Small intestine (tissue), 7 donors: ENCODE measurements at regions not wholly inside any gene's neighbourhood (a gene's known extent, or its start where the extent isn't known, plus 50 kb on each side); places are given as distances from the start of the nearest gene placed in this dataset.

Source experiments
- DNase-seq, 2 donors: peaks; one replicate each; pipeline versions ENCODE4 v3.0.0 to v3.0.0-alpha.2; 2013
- FAIRE-seq: peaks from 2 replicates; lab custom pipeline; 2012; peaks lifted over from hg19 to GRCh38; lab: Jason Lieb, UNC
- H3K27ac ChIP-seq, 3 donors: one replicate each; pipeline ENCODE4 v1.5.1; 2013; ENCODE audit warnings: low read length in 2 of 3, mild to moderate bottlenecking in 2 of 3, control low read depth in 1 of 3, inconsistent platforms in 1 of 3, low read depth in 1 of 3, moderate library complexity in 1 of 3
- H3K27me3 ChIP-seq, 3 donors: one replicate each; pipeline ENCODE4 v1.6.1; 2013; ENCODE audit warnings: low read length in 3 of 3, inconsistent platforms in 1 of 3; ENCODE audit not compliant: control insufficient read depth in 3 of 3, insufficient read depth in 3 of 3
- H3K36me3 ChIP-seq, 3 donors: one replicate each; pipeline ENCODE4 v1.6.1; 2013; ENCODE audit warnings: low read length in 3 of 3, inconsistent platforms in 1 of 3, low read depth in 1 of 3, mild to moderate bottlenecking in 1 of 3, moderate library complexity in 1 of 3; ENCODE audit not compliant: control insufficient read depth in 3 of 3, insufficient read depth in 2 of 3
- H3K4me1 ChIP-seq, 3 donors: one replicate each; pipeline ENCODE4 v1.6.1; 2013; ENCODE audit warnings: low read length in 2 of 3, inconsistent platforms in 1 of 3, low read depth in 1 of 3, mild to moderate bottlenecking in 1 of 3, moderate library complexity in 1 of 3; ENCODE audit not compliant: control insufficient read depth in 3 of 3, insufficient read depth in 2 of 3
- H3K4me3 ChIP-seq, 3 donors: one replicate each; pipeline ENCODE4 v1.5.1; 2013; ENCODE audit warnings: low read length in 3 of 3, control low read depth in 1 of 3, inconsistent platforms in 1 of 3, low read depth in 1 of 3, mild to moderate bottlenecking in 1 of 3, moderate library complexity in 1 of 3
- H3K9me3 ChIP-seq, 2 donors: one replicate each; pipeline ENCODE4 v1.6.1; 2013; ENCODE audit warnings: low read depth in 1 of 2, low read length in 1 of 2; ENCODE audit not compliant: control insufficient read depth in 2 of 2, insufficient read depth in 1 of 2
- WGBS, 3 donors: extraction: QIAGEN DNeasy Blood & Tissue Kit; methylation state at CpG; one replicate each; pipeline ENCODE4 v1.1.7; 2013; 5-methylcytosine and 5-hydroxymethylcytosine counted together
- donor health status: healthy with polysubstance abuse.
- donor health status: control.
- donor health status: control.
- donor health status: Bipolar disorder and iron deficiency.
- donor health status: healthy.

DNA sequence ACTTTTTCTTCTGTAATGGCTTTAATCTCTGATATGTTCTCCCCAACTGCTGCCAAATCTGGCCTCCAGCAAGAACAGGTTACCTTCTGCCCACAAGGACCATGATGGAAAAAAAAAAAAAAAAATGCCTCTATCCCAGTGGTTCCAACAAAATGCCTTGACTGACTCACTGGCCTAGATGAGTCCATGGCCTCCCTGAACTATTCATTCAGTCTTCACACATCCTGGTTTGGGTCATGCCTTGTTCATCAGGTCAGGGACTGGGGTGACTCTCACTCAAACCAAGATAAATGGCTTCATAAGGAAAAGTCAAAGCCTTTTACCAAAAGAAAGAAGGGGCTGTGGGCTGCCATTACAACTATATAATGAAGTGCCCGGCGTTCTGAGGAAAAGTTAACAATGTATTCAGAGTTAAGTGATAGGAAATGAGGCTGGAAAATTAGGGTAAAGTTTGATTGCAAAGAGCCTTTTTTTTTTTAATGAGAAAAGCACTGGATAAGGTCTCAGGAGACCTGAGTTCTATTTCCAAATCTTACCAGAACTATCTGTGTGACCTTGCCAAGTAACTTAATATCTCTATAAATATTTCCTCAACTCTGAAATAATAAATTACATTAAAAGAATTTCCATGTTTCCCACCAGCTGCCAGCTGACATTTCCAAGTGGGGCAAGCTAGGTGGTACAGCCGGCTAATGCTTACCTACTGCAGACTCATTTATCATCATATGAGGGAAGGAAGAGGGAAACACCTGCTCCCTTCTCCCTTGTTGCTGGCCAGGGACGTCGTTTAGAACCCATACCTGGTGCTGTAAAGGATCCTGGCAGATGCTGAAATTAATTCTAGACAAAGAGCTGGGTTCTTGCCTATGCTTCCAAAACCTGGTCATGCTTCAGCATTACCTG lies 380.0 kb upstream of the MARCKS start:
- H3K4me1 ChIP-seq: no peaks in the 10 kb centered on the region
- no peak for FAIRE-seq
- WGBS, 3 donors: 71 to 86% (median 73%) methylated on average over 5 of the region's 5 CpGs
- no peak for DNase-seq
- H3K27ac ChIP-seq: no peak overlapping the region
- H3K27me3 ChIP-seq: no peaks in the 10 kb centered on the region
- H3K4me3 ChIP-seq: no peak overlapping the region
- no peaks in the 10 kb centered on the region for H3K36me3 ChIP-seq
- no peaks in the 10 kb centered on the region for H3K9me3 ChIP-seq

DNA sequence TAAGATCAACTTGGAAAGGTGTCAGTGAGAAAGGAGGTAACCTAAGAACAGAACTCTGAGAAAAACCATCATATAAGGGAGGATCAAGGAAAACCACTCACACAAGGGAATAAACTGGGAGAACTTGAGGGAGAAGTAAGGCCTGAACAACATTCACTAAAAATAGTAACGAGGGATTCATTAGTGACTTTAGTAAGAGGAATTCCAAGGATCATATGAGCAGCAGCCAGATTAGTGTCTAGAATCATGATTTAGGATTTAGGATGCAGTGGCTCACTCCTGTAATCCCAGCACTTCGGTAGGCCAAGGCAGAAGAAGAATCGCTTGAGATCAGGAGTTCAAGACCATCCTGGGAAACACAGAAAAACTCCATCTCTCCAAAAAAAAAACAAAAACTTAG lies 376.5 kb upstream of the MARCKS start:
- 91 to 97% (median 93%) methylated on average over 3 of the region's 3 CpGs for WGBS, 3 donors
- no peak overlapping the region for H3K27ac ChIP-seq

DNA sequence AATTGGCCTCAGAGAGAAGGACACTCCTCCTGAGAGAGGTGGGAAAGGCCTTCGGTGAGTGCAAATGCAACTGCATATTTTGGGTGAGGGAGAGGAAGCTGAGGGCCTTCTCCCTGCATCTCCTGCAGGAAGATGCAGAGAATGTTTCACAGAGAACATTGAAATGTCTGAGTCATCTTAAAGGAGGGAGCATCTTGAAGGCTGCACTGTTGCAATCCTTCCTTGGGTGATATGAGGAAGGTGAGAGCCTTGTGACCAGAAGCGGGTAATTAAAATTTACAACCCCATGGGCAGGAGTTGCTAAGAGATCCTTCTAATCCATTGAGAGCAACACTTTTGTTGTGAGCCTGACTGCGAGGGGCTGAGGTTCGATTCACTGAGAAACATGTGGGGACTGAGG lies 375.7 kb upstream of the MARCKS start:
- FAIRE-seq: no peak
- no peaks in the 10 kb centered on the region for H3K27me3 ChIP-seq
- no peaks in the 10 kb centered on the region for H3K36me3 ChIP-seq
- DNase-seq: peak in 1 of 2 donors; percentile 70
- H3K4me3 ChIP-seq: no peak overlapping the region
- no peaks in the 10 kb centered on the region for H3K9me3 ChIP-seq
- no peaks in the 10 kb centered on the region for H3K4me1 ChIP-seq
- WGBS, 3 donors: 90 to 94% (median 92%) methylated on average over 4 of the region's 4 CpGs
- H3K27ac ChIP-seq: no peak overlapping the region

More for the DNA sequence above, 376.5 kb upstream of the MARCKS start:
- FAIRE-seq: no peak
- no peak overlapping the region for H3K4me3 ChIP-seq
- no peaks in the 10 kb centered on the region for H3K9me3 ChIP-seq
- no peaks in the 10 kb centered on the region for H3K27me3 ChIP-seq
- H3K36me3 ChIP-seq: no peaks in the 10 kb centered on the region
- no peaks in the 10 kb centered on the region for H3K4me1 ChIP-seq
- no peak for DNase-seq

DNA sequence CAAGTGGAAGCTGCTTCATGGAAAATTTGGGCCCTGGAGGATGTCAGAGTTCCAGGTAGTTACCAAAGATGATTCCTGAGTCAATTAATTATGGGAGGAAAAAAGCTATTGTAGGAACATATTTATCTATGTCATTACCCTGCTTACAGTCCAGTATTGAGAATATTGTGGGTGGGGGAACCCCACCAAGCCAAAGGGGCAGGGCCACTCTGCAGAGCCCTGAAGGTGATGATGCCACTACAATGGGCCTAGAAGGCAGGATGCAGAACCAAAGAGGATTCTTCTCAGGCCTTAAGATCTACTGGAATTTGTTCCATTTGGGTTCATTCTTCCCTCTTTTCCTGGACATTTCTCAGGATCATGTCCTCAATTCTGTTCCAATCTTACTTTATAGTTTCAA lies 375.2 kb upstream of the MARCKS start:
- FAIRE-seq (no peak), DNase-seq (no peak)
- no peaks in the 10 kb centered on the region for H3K4me1 ChIP-seq
- H3K27me3 ChIP-seq: no peaks in the 10 kb centered on the region
- no peaks in the 10 kb centered on the region for H3K36me3 ChIP-seq
- no peaks in the 10 kb centered on the region for H3K9me3 ChIP-seq
- H3K4me3 ChIP-seq: no peak overlapping the region
- no peak overlapping the region for H3K27ac ChIP-seq

DNA sequence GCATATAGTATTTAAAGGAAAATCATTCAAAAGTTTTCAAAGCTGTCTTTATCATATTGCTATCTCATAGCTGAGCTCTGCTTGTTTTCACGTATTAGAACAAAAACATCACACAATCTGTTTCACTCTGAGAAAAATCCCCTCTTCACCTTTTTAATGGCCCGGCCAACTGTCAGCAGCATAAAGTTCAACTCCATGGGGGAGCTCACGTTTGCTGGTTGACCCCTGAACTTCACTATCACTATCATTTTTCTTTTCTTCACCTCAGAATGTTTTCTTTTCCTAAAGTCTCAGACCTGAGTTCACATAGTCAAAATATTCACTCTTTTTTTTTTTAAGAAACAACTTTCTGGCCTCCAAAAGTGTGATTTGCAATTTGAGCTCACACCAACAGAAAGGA lies 374.4 kb upstream of the MARCKS start:
- H3K36me3 ChIP-seq: no peaks in the 10 kb centered on the region
- DNase-seq: no peak
- FAIRE-seq: no peak
- H3K4me1 ChIP-seq: no peaks in the 10 kb centered on the region
- H3K9me3 ChIP-seq: no peaks in the 10 kb centered on the region
- H3K4me3 ChIP-seq: no peak overlapping the region
- WGBS, 3 donors: 66 to 77% (median 72%) methylated on average over 3 of the region's 3 CpGs
- H3K27me3 ChIP-seq: no peaks in the 10 kb centered on the region
- no peak overlapping the region for H3K27ac ChIP-seq

DNA sequence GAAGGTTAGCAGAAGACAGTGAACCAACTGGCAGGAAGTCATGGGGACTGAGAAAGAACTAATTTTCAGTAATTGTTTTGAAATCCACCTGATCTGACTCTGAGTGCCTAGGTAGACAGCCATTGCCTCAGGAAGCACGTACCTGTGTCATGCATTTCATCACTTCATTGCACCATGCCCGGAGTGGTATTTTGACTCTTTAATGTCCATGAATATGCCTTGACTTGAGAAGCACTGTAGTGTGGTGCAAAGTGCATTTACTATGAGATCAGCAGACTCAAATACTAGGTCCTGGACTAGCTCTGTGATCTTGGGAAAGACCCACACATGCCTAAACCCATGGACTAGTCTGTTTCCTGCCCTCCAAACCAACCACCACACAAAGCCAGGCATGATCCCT lies 370.9 kb upstream of the MARCKS start:
- FAIRE-seq: no peak
- Histone ChIP-seq H3K4me3 (no peak overlapping the region), H3K9me3 (no peaks in the 10 kb centered on the region), H3K27ac (no peak overlapping the region), H3K4me1 (no peaks in the 10 kb centered on the region), H3K27me3 (no peaks in the 10 kb centered on the region), H3K36me3 (no peaks in the 10 kb centered on the region)
- 60 to 74% (median 70%) methylated on average over 2 of the region's 2 CpGs for WGBS, 3 donors
- DNase-seq: peak in 1 of 2 donors; percentile 60

DNA sequence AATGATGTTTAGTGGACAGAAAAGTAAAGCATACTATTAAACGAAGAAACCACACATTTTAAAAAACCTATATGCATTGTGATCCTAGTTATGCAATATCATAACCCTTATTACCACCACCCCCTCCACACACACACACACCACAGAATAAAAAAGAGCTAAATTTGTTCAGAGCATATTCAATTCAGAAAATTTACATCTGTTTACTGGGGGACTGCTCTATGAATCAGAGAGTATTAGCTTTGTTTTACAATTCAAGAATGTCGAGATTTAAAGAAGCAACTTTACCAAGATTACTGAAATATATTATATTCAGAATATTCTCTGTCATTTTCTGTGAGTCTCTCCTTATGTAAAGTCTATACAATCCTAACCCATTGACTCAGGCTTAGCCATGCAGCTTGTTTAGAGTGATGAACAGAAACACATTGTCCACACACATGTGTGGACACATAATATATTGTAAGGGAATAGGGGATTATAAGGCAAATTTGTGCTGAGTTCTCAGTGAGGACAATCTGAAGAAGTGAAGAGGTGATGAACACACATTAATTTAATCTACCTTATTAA lies 369.6 kb upstream of the MARCKS start:
- 79 to 90% (median 83%) methylated on average over 2 of the region's 2 CpGs for WGBS, 3 donors
- DNase-seq (no peak), FAIRE-seq (no peak)

DNA sequence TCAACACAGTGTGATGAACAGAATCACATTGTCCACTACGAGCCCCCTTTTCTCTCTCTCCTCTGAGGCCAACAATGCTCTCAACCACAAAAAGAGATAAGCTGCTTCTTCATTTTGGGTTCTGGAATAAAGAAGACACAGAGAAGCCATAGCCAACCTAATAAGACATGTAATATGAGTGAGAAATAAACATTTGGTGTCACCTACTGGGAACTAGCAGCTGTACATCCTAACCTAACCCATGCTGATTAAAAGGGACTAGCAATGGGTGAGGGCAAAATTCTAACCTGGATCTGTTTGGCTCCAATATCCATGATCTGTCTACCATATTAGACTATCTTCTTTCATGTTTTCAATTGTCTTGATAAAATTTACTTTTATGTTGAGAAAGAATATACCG lies 369.1 kb upstream of the MARCKS start:
- Histone ChIP-seq H3K4me3 (no peak overlapping the region), H3K9me3 (no peaks in the 10 kb centered on the region), H3K36me3 (no peaks in the 10 kb centered on the region), H3K4me1 (no peaks in the 10 kb centered on the region), H3K27ac (no peak overlapping the region), H3K27me3 (no peaks in the 10 kb centered on the region)
- 91 to 96% (median 93%) methylated on average over 2 of the region's 2 CpGs for WGBS, 3 donors
- FAIRE-seq (no peak), DNase-seq (no peak)

More for the DNA sequence above, 369.6 kb upstream of the MARCKS start:
- no peak overlapping the region for H3K4me3 ChIP-seq
- no peaks in the 10 kb centered on the region for H3K36me3 ChIP-seq
- H3K27ac ChIP-seq: no peak overlapping the region
- no peaks in the 10 kb centered on the region for H3K9me3 ChIP-seq
- no peaks in the 10 kb centered on the region for H3K4me1 ChIP-seq
- no peaks in the 10 kb centered on the region for H3K27me3 ChIP-seq
